Activated T-helper 17 cell treated with anti-CD3 and anti-CD28 coated beads, Interleukin-2, amount 50 U/mL, for 72 hours (primary cell): ENCODE measurements at regions not wholly inside any gene's neighbourhood (a gene's known extent, or its start where the extent isn't known, plus 50 kb on each side); places are given as distances from the start of the nearest gene placed in this dataset.
"Not testable (repeated sequence)": the region's sequence is repeated elsewhere in the genome, so short reads cannot be mapped to it uniquely, and the experiment has no call there.

Experiments used
- ATAC-seq: fragments of 150-1000 bp; cut with Tn5 transposase; replicated peaks from 2 replicates; pipeline ENCODE4 v1.10.0; 2021; ENCODE audit warnings: mild to moderate bottlenecking, moderate library complexity
- H3K27ac Mint-ChIP-seq: one replicate; pipeline ENCODE4 v1.8.0; 2022; ENCODE audit warnings: mixed read lengths
- H3K27me3 Mint-ChIP-seq: one replicate; pipeline ENCODE4 v1.8.0; 2022; ENCODE audit warnings: mixed read lengths
- H3K36me3 Mint-ChIP-seq: one replicate; pipeline ENCODE4 v1.8.0; 2022; ENCODE audit warnings: low read depth, mild to moderate bottlenecking, mixed read lengths
- H3K4me1 Mint-ChIP-seq: one replicate; pipeline ENCODE4 v1.8.0; 2022; ENCODE audit warnings: mixed read lengths
- H3K4me3 Mint-ChIP-seq: one replicate; pipeline ENCODE4 v1.8.0; 2022; ENCODE audit warnings: mild to moderate bottlenecking, mixed read lengths
- H3K9me3 Mint-ChIP-seq: one replicate; pipeline ENCODE4 v1.8.0; 2022; ENCODE audit warnings: mixed read lengths

- peaks cover 22% of the 10 kb centered on the region for H3K4me1 Mint-ChIP-seq
- peaks cover 6% of the 10 kb centered on the region for H3K36me3 Mint-ChIP-seq
- no peak overlapping the region for H3K27ac Mint-ChIP-seq
- no peak overlapping the region for H3K4me3 Mint-ChIP-seq
- H3K9me3 Mint-ChIP-seq = peaks cover 5% of the 10 kb centered on the region
- H3K27me3 Mint-ChIP-seq = peaks cover 7% of the 10 kb centered on the region
- ATAC-seq = no peak
Measured at GRCh38 chr6:170149681-170150589, 140.9 kb downstream of the DLL1 start.

- Mint-ChIP-seq H3K27me3 (peaks cover 7% of the 10 kb centered on the region), H3K4me1 (peaks cover 29% of the 10 kb centered on the region), H3K36me3 (peaks cover 6% of the 10 kb centered on the region), H3K27ac (peak overlapping the region; percentile 82), H3K9me3 (peaks cover 11% of the 10 kb centered on the region), H3K4me3 (peak overlapping the region; percentile 73)
- no peak for ATAC-seq
Measured at GRCh38 chr6:170148709-170149470, 142.0 kb downstream of the DLL1 start.

GRCh38 chr6:170147832-170148708 is 142.8 kb downstream of the DLL1 start:
- Mint-ChIP-seq H3K9me3 (peaks cover 11% of the 10 kb centered on the region), H3K4me1 (peaks cover 29% of the 10 kb centered on the region), H3K27me3 (peaks cover 7% of the 10 kb centered on the region), H3K36me3 (peaks cover 6% of the 10 kb centered on the region), H3K4me3 (peak overlapping the region; percentile 73), H3K27ac (peak overlapping the region; percentile 82)
- ATAC-seq = peak; percentile 74

- H3K4me3 Mint-ChIP-seq = peak overlapping the region; percentile 73
- no peak for ATAC-seq
- H3K4me1 Mint-ChIP-seq = peaks cover 29% of the 10 kb centered on the region
- peaks cover 4% of the 10 kb centered on the region for H3K27me3 Mint-ChIP-seq
- H3K27ac Mint-ChIP-seq = peak overlapping the region; percentile 82
- peaks cover 11% of the 10 kb centered on the region for H3K9me3 Mint-ChIP-seq
- peaks cover 6% of the 10 kb centered on the region for H3K36me3 Mint-ChIP-seq
Measured at GRCh38 chr6:170147056-170147787, 143.7 kb downstream of the DLL1 start.

GRCh38 chr6:170146640-170147039 is 144.2 kb downstream of the DLL1 start:
- ATAC-seq = no peak
- Mint-ChIP-seq H3K9me3 (peaks cover 11% of the 10 kb centered on the region), H3K4me3 (peak overlapping the region; percentile 73), H3K27ac (peak overlapping the region; percentile 82), H3K27me3 (peaks cover 4% of the 10 kb centered on the region), H3K4me1 (peaks cover 29% of the 10 kb centered on the region), H3K36me3 (peaks cover 6% of the 10 kb centered on the region)

- not testable (repeated sequence) for ATAC-seq, H3K36me3 Mint-ChIP-seq, H3K4me3 Mint-ChIP-seq, H3K27me3 Mint-ChIP-seq
- H3K27ac Mint-ChIP-seq = peak overlapping the region; percentile 88
- H3K9me3 Mint-ChIP-seq = peaks cover 11% of the 10 kb centered on the region
- peaks cover 29% of the 10 kb centered on the region for H3K4me1 Mint-ChIP-seq
Measured at GRCh38 chr6:170146131-170146530, 144.7 kb downstream of the DLL1 start.

GRCh38 chr6:170145716-170146115 is 145.2 kb downstream of the DLL1 start:
- peak; percentile 37 for ATAC-seq
- peaks cover 29% of the 10 kb centered on the region for H3K4me1 Mint-ChIP-seq
- peak overlapping the region; percentile 88 for H3K27ac Mint-ChIP-seq

GRCh38 chr6:170145272-170145592 is 145.6 kb downstream of the DLL1 start:
- H3K4me1 Mint-ChIP-seq = peaks cover 29% of the 10 kb centered on the region
- peaks cover 11% of the 10 kb centered on the region for H3K9me3 Mint-ChIP-seq
- H3K4me3 Mint-ChIP-seq = peak overlapping the region; percentile 1
- H3K27me3 Mint-ChIP-seq = no peaks in the 10 kb centered on the region
- peak overlapping the region; percentile 88 for H3K27ac Mint-ChIP-seq
- H3K36me3 Mint-ChIP-seq = peaks cover 6% of the 10 kb centered on the region
- ATAC-seq = no peak

More at GRCh38 chr6:170145716-170146115, 145.2 kb downstream of the DLL1 start:
- not testable (repeated sequence) for H3K36me3 Mint-ChIP-seq, H3K27me3 Mint-ChIP-seq
- H3K4me3 Mint-ChIP-seq = peak overlapping the region; percentile 1
- H3K9me3 Mint-ChIP-seq = peaks cover 11% of the 10 kb centered on the region

- Mint-ChIP-seq H3K27me3 (no peaks in the 10 kb centered on the region), H3K4me1 (peaks cover 29% of the 10 kb centered on the region), H3K4me3 (peak overlapping the region; percentile 1), H3K36me3 (peaks cover 6% of the 10 kb centered on the region), H3K27ac (no peak overlapping the region), H3K9me3 (peaks cover 11% of the 10 kb centered on the region)
- ATAC-seq = no peak
Measured at GRCh38 chr6:170144571-170145271, 146.2 kb downstream of the DLL1 start.

- Mint-ChIP-seq H3K4me1 (peaks cover 25% of the 10 kb centered on the region), H3K27me3 (no peaks in the 10 kb centered on the region), H3K27ac (no peak overlapping the region), H3K9me3 (peaks cover 11% of the 10 kb centered on the region), H3K4me3 (no peak overlapping the region), H3K36me3 (peaks cover 6% of the 10 kb centered on the region)
- no peak for ATAC-seq
Measured at GRCh38 chr6:170143401-170144150, 147.3 kb downstream of the DLL1 start.

GRCh38 chr6:170142559-170142958 is 148.3 kb downstream of the DLL1 start:
- H3K27me3 Mint-ChIP-seq = no peaks in the 10 kb centered on the region
- H3K4me1 Mint-ChIP-seq = peaks cover 18% of the 10 kb centered on the region
- H3K36me3 Mint-ChIP-seq = peaks cover 6% of the 10 kb centered on the region
- H3K9me3 Mint-ChIP-seq = peaks cover 11% of the 10 kb centered on the region
- no peak for ATAC-seq
- no peak overlapping the region for H3K27ac Mint-ChIP-seq
- no peak overlapping the region for H3K4me3 Mint-ChIP-seq

GRCh38 chr6:170141061-170141460 is 149.8 kb downstream of the DLL1 start:
- not testable (repeated sequence) for ATAC-seq, H3K36me3 Mint-ChIP-seq, H3K27me3 Mint-ChIP-seq, H3K27ac Mint-ChIP-seq, H3K4me3 Mint-ChIP-seq
- Mint-ChIP-seq H3K4me1 (peaks cover 13% of the 10 kb centered on the region), H3K9me3 (peaks cover 11% of the 10 kb centered on the region)

GRCh38 chr6:170140129-170140528 is 150.7 kb downstream of the DLL1 start:
- Mint-ChIP-seq H3K4me3 (no peak overlapping the region), H3K9me3 (peaks cover 7% of the 10 kb centered on the region), H3K4me1 (peaks cover 8% of the 10 kb centered on the region), H3K27ac (no peak overlapping the region), H3K36me3 (no peaks in the 10 kb centered on the region), H3K27me3 (no peaks in the 10 kb centered on the region)
- no peak for ATAC-seq
